ENCODE measurements at regions not wholly inside any gene's neighbourhood (a gene's known extent, or its start where the extent isn't known, plus 50 kb on each side); places are given as distances from the start of the nearest gene placed in this dataset.

DNA sequence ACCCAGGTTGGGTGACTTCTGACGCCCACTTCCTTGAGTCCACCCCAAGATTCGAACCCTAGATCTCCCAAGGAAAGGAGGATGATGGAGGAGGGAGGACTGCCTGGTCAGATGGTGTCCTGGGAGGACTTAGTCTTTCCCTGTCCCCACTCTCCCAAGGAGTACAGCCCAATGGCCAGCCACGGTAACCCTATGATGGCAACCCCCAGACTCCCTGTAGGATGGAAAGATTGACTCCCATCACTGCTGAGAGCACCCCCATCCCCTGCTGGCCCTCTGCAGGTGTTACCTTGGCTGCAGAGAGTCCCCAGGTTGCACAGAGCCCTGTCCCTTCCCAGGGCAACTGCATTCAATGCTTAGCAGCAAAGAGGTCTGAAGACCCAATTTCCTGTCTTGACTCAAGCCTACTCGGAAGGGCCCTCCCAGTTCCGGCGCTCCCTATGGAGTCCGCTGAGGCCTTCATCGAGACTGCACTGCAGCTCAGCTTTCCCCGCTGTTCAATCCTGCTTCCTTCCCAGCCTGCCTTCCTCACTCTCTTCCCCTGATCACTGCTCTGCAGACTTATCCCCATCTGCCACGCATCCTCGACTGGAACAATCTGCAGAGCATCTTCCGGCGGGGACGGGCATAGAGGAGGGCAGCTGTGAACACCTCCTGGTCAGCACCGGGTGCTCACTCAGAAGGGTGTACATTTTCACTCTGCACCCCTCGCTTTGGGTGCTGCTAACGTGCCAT, 50.8 kb upstream of the OCM2 start:
- DNase-seq (ENCODE audit: low spot score) = no peak
- TF ChIP-seq, protein P1, sequence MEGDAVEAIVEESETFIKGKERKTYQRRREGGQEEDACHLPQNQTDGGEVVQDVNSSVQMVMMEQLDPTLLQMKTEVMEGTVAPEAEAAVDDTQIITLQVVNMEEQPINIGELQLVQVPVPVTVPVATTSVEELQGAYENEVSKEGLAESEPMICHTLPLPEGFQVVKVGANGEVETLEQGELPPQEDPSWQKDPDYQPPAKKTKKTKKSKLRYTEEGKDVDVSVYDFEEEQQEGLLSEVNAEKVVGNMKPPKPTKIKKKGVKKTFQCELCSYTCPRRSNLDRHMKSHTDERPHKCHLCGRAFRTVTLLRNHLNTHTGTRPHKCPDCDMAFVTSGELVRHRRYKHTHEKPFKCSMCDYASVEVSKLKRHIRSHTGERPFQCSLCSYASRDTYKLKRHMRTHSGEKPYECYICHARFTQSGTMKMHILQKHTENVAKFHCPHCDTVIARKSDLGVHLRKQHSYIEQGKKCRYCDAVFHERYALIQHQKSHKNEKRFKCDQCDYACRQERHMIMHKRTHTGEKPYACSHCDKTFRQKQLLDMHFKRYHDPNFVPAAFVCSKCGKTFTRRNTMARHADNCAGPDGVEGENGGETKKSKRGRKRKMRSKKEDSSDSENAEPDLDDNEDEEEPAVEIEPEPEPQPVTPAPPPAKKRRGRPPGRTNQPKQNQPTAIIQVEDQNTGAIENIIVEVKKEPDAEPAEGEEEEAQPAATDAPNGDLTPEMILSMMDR (IDR thresholded peaks at IDR 0.05; ENCODE audit: extremely low read depth, missing control alignments) = no peak

DNA sequence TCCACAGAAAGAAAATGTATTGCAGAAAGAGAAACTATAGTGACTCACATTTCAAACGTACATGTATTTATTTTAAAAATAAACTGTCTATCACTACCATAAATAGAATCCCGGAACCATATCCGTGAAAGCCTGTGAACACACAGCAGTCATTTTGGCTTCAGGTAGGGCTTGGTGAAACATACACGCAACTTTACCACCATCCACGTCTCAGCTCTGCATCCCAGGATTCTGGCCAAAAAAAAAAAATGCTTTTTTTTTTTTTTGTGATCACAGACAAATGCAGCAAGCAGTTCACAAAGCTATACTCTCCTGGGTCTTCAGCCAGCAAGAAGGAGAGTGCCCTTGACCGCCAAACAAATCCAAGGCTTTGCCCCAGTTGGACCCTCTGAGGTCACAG, 56.8 kb upstream of the OCM2 start:
- TF ChIP-seq, protein P1 (IDR thresholded peaks at IDR 0.05; ENCODE audit: extremely low read depth, missing control alignments) = no peak
- no peak for DNase-seq (ENCODE audit: low spot score)

DNA sequence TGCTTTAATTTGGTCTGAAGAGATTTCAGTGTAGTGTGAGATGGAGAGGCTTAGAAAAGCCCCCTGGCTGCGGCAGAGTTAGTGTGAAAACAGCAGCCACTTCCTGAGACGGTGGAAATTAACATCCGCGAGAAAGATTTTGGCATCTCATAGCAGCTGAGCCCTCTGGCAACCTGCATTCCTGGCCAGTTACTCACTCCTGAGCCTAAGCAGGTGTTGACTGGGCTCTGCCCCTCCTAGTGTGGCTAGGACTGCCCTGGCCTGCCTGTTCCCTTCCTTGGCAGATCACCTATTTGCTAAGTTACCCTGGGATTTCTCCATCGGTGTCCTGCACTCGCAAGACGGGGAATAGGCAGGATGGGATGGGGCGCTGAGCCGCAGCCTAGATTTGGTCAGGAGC, 57.6 kb upstream of the LMTK2 start:
- TF ChIP-seq, protein P1 (IDR thresholded peaks at IDR 0.05; ENCODE audit: extremely low read depth, missing control alignments) = no peak
- DNase-seq (ENCODE audit: low spot score) = no peak

DNA sequence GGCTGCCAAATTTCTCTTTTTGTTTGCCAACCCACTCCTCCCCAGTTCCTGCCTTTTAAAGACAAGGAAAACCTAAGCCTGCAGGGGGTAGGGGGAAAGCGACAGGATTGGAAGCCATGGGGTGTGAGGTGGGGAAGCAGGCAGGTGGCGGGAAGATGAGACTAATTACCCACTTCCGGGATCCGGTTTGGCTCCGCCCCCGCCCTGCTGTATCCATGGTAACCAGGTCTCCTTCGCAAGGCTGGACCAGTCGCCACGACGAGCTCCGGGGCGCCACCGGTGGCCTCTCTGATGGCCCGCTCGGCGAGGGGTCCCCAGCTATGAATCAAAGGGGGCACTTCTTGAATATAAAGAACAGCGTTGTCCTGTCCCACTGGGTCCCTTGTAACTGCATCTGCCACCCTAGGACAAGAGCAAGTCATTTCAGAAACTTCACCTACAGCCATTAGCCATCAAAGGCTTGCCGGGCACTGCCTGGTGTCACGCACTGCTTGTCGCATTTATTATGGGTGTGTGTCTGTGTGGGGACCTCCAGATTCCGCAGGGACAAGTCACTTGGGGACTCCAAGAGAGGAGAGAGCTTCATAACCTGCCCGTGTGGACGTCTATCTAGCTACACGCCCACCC, 55.4 kb upstream of the LMTK2 start:
- TF ChIP-seq, protein P1 (IDR thresholded peaks at IDR 0.05; ENCODE audit: extremely low read depth, missing control alignments) = no peak
- peak; percentile 28 for DNase-seq (ENCODE audit: low spot score)

DNA sequence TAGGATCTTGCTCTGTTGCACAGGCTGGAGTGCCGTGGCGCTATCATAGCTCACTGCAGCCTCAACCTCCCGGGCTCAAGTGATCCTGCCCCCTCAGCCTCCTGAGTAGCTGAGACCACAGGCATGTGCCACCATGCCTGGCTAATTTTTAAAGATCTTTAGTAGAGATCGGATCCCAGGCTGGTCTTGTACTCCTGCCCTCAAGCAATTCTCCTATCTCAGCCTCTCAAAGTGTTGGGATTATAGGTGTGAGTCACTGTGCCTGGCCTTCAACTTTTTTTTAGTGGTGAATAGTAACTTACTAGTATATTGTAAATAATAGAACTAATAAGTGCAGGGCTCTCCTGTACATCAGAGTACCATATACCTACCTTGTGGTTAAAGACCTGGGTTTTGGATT, 52.1 kb upstream of the LMTK2 start:
- TF ChIP-seq, protein P1 (IDR thresholded peaks at IDR 0.05; ENCODE audit: extremely low read depth, missing control alignments) = no peak
- no peak for DNase-seq (ENCODE audit: low spot score)

DNA sequence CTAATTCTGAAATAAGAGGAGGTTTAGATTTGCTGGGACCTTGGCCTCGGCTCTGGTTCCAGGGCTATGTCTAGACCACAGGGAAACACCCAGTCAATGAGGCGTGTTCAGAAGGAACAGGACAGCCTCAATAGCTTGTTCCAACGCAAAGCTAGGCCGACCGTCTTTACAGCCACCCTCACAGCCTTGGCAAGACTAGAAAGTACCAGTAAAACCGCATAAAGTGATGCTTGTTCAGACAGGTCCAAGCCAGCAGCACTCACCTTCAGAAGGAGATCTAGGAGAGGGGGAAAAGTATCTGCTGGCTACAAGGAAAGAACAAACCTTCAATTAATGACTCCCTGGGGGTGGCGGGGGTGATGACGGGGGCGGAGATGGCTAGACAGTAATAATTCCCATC, 50.1 kb upstream of the LMTK2 start:
- DNase-seq (ENCODE audit: low spot score) = no peak
- TF ChIP-seq, protein P1 (IDR thresholded peaks at IDR 0.05; ENCODE audit: extremely low read depth, missing control alignments) = no peak

All from GM20000 (cell line).